Mesodermal cell (in vitro differentiated cells): ENCODE measurements at regions not wholly inside any gene's neighbourhood (a gene's known extent, or its start where the extent isn't known, plus 50 kb on each side); places are given as distances from the start of the nearest gene placed in this dataset.

Experiments used
- H3K27ac ChIP-seq: 2 replicates; pipeline ENCODE4 v1.7.0; 2013; ENCODE audit warnings: mild to moderate bottlenecking, low read depth, low read length, moderate library complexity; ENCODE audit not compliant: severe bottlenecking
- H3K36me3 ChIP-seq: 2 replicates; pipeline ENCODE4 v1.7.1; 2013; ENCODE audit warnings: mild to moderate bottlenecking, low read length, moderate library complexity; ENCODE audit not compliant: control insufficient read depth, insufficient read depth
- H3K4me1 ChIP-seq: one replicate; pipeline ENCODE4 v1.7.1; 2013; ENCODE audit warnings: mild to moderate bottlenecking, low read length; ENCODE audit not compliant: insufficient read depth, control insufficient read depth, poor library complexity, severe bottlenecking
- H3K4me3 ChIP-seq: 2 replicates; pipeline ENCODE4 v1.7.0; 2013; ENCODE audit warnings: low read length, control low read depth, mild to moderate bottlenecking; ENCODE audit not compliant: insufficient read depth, poor library complexity, severe bottlenecking; ENCODE audit errors: extremely low read depth
- H3K9me3 ChIP-seq: 2 replicates; pipeline ENCODE4 v1.7.1; 2013; ENCODE audit warnings: mild to moderate bottlenecking, low read length, moderate library complexity; ENCODE audit not compliant: control insufficient read depth
- WGBS, 2 experiments: methylation state at CpG; one replicate each; pipeline ENCODE4 v1.1.5; 2013; ENCODE audit warnings: missing lambda C conversion rate in 2 of 2; ENCODE audit not compliant: insufficient coverage in 2 of 2; 5-methylcytosine and 5-hydroxymethylcytosine counted together

GRCh38 chr3:18597919-18598318 is 172.8 kb upstream of the SATB1 start:
- 88 to 89% methylated on average over 2 to 4 of the region's 4 CpGs for WGBS, 2 experiments
- Histone ChIP-seq H3K36me3 (no peaks in the 10 kb centered on the region), H3K9me3 (peaks cover 6% of the 10 kb centered on the region), H3K27ac (no peak overlapping the region), H3K4me1 (no peaks in the 10 kb centered on the region), H3K4me3 (no peak overlapping the region)

- Histone ChIP-seq H3K4me1 (no peaks in the 10 kb centered on the region), H3K4me3 (no peak overlapping the region), H3K9me3 (peaks cover 6% of the 10 kb centered on the region), H3K27ac (no peak overlapping the region), H3K36me3 (no peaks in the 10 kb centered on the region)
- WGBS, 2 experiments, result no CpG with 5 or more reads among the region's 1 CpG
These were observed 168.1 kb upstream of the SATB1 start for GRCh38 chr3:18593231-18593630.

GRCh38 chr3:18591120-18591519 is 166.0 kb upstream of the SATB1 start:
- no CpG with 5 or more reads among the region's 3 CpGs for WGBS, 2 experiments
- H3K9me3 ChIP-seq, result no peaks in the 10 kb centered on the region
- H3K4me1 ChIP-seq, result no peaks in the 10 kb centered on the region
- no peak overlapping the region for H3K27ac ChIP-seq
- H3K36me3 ChIP-seq, result no peaks in the 10 kb centered on the region
- no peak overlapping the region for H3K4me3 ChIP-seq

- no peak overlapping the region for H3K4me3 ChIP-seq
- H3K27ac ChIP-seq, result no peak overlapping the region
- no peaks in the 10 kb centered on the region for H3K4me1 ChIP-seq
- H3K36me3 ChIP-seq, result no peaks in the 10 kb centered on the region
- H3K9me3 ChIP-seq, result no peaks in the 10 kb centered on the region
- no CpG with 5 or more reads among the region's 2 CpGs for WGBS, 2 experiments
These were observed 160.9 kb upstream of the SATB1 start for GRCh38 chr3:18586076-18586475.

DNA sequence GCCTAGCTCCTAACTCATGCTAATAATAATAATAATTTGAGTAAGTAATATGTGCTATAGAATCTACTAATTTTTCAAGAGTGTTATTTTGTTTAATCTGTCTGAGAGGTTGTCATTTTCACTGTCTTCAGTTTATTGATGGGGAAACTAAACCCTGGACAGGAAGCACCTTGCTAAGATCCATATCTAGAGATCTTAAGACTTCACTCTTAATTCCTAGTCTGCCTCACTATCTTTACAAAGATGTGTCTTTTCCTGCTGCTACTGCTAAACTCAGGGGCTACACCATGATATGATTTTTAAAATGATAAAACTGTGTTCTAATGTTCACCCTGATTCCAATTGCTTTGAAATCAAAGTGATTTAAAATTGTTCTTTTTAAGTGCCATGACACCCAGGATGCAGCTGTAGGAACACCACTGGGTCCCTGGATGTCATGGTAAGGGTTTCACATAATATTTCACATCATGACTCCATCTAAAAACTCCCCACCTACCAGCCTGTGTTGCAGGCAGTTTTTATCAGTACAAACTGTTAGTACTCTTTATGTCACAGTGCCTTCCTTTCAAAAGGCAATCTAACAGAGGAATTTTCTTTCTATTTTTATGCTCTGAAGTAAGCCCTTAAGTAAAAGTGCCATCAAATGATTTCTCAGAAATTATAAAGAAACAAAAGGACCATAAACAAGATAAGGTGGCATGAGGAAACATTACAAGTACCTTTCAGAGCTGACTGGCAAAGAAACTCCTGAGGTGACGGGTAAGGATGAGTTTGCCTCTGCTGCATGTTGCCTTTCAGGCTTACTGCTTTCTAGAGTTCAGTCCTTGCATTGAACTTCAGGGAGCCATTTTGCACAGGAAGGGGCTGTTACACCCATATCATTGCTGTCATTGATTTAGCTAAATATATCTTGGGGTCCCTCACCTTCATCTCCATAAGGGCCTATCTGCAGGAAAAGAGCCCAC is 160.1 kb upstream of the SATB1 start:
- 100% methylated on average over 1 of the region's 1 CpG for WGBS, 2 experiments
- H3K9me3 ChIP-seq, result no peaks in the 10 kb centered on the region
- no peak overlapping the region for H3K4me3 ChIP-seq
- H3K4me1 ChIP-seq, result no peaks in the 10 kb centered on the region
- no peak overlapping the region for H3K27ac ChIP-seq
- H3K36me3 ChIP-seq, result no peaks in the 10 kb centered on the region

GRCh38 chr3:18580268-18580667 is 155.1 kb upstream of the SATB1 start:
- Histone ChIP-seq H3K4me1 (peaks cover 2% of the 10 kb centered on the region), H3K9me3 (no peaks in the 10 kb centered on the region), H3K4me3 (no peak overlapping the region), H3K27ac (no peak overlapping the region), H3K36me3 (no peaks in the 10 kb centered on the region)
- WGBS, 2 experiments, result 72% methylated on average over 2 of the region's 2 CpGs; no CpG with 5 or more reads in 1 of the 2 experiments

DNA sequence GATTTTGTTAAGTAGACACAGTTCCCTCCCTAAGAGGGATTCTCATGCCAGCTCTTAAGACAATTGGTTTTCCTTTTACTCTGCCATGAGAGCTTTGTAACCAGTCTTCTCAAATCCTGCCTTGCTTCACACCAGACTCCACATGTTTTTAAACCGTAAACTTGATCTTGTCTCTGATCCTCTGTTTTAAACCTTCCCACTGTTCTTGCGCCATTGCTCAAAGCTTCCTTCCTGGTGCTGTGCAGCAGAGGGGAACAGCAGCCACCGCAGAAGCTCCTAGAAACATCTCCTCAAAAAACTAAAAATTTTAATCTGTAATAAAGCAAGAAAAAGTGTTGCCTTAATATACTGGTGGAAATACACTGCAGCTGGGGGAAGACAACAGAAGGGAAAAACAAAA is 154.5 kb upstream of the SATB1 start:
- Histone ChIP-seq H3K36me3 (no peaks in the 10 kb centered on the region), H3K4me3 (no peak overlapping the region), H3K27ac (no peak overlapping the region), H3K4me1 (peaks cover 3% of the 10 kb centered on the region), H3K9me3 (no peaks in the 10 kb centered on the region)
- WGBS, 2 experiments, result 71 to 92% methylated on average over 1 to 2 of the region's 3 CpGs

DNA sequence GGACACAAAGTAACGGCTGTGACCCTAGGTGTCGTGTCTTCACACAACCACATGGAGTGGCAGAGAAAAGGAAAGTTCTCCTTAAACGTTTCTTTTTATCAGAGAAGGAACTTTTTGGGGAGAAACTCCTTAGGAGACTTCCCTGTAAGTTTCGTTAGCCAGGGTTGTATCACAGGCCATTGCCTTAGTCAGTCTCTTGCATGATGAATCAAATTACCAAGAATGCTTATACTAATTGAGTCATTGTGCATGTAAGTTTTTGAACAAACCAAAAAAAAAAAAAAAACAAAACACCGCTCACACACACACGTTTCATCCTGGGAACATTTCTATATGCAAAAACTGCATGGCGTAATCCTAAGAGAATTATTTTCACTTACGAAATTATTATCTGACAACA is 150.4 kb upstream of the SATB1 start:
- peaks cover 3% of the 10 kb centered on the region for H3K4me1 ChIP-seq
- WGBS, 2 experiments, result 89% methylated on average over 1 of the region's 8 CpGs; no CpG with 5 or more reads in 1 of the 2 experiments
- no peaks in the 10 kb centered on the region for H3K36me3 ChIP-seq
- H3K9me3 ChIP-seq, result no peaks in the 10 kb centered on the region
- H3K27ac ChIP-seq, result no peak overlapping the region
- no peak overlapping the region for H3K4me3 ChIP-seq

GRCh38 chr3:18572809-18573208 is 147.7 kb upstream of the SATB1 start:
- Histone ChIP-seq H3K9me3 (no peaks in the 10 kb centered on the region), H3K4me1 (peaks cover 3% of the 10 kb centered on the region), H3K4me3 (no peak overlapping the region), H3K36me3 (no peaks in the 10 kb centered on the region), H3K27ac (no peak overlapping the region)

DNA sequence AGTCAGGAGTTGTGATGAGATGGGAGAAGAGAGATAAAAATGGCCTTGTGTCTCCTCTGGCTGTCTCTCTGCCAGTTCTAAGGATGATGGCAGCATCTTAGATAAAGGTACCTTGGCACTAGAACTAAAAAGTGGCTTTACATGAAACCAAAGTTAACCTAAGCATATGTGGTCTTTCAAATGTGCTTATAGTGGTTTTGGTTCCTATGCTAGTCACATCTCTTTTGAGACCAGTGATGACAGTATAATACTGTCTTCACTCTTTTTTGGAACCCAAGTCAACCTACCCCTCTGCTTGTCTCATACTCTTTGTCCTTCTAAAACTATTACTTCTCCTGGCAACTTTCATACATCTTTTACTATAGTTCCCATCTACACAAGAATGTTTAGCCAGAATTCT is 142.2 kb upstream of the SATB1 start:
- Histone ChIP-seq H3K4me1 (peaks cover 3% of the 10 kb centered on the region), H3K9me3 (no peaks in the 10 kb centered on the region), H3K27ac (no peak overlapping the region), H3K4me3 (no peak overlapping the region), H3K36me3 (no peaks in the 10 kb centered on the region)

DNA sequence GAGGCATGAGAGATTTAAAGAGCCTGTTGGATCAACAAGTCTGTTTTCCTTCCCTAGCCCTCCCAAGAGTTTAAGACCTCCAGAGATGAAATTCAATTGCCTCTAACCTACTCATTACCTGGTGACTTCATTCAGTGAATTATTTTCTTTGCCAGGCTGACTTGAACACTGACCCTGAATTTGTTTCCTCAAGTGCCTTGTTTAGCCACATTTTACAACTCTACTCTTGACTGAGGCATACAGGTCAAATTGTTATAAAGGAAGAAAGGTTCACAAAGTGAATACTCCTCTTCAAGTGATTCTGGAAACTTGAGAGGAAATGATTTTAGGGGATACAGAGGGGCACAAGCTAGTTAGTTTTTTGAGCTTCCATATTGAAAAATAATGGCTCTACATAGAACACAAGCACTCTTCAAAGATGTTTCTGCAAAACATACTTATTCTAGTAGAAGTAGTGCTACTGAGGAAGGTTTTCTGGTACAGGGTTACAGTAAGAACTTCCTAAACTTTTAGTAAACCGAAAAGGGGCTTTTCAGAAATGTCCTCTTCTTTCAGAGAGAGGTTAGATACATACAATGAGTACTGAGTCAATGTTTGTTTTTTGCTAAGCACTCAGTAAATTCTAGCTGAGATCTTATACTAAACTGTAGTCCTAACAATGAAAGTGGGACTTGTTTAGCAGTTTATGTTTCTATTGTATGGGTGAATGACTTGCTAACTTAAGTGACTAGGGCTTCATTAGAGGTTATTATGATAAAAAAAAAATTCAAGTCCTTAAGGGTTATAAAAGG is 137.4 kb upstream of the SATB1 start:
- Histone ChIP-seq H3K4me1 (peaks cover 3% of the 10 kb centered on the region), H3K36me3 (no peaks in the 10 kb centered on the region), H3K27ac (no peak overlapping the region), H3K4me3 (no peak overlapping the region), H3K9me3 (no peaks in the 10 kb centered on the region)
- 100% methylated on average over 1 of the region's 1 CpG for WGBS, 2 experiments
